NCI-H2107 treated with DMSO at 0.1 percent for 48 hours (cell line): ENCODE measurements at regions not wholly inside any gene's neighbourhood (a gene's known extent, or its start where the extent isn't known, plus 50 kb on each side); places are given as distances from the start of the nearest gene placed in this dataset.

Experiments
- DNase-seq: peaks from one replicate; lab custom pipeline; 2025; ENCODE audit not compliant: unreplicated experiment; lab: John Stamatoyannopoulos, UW

DNA sequence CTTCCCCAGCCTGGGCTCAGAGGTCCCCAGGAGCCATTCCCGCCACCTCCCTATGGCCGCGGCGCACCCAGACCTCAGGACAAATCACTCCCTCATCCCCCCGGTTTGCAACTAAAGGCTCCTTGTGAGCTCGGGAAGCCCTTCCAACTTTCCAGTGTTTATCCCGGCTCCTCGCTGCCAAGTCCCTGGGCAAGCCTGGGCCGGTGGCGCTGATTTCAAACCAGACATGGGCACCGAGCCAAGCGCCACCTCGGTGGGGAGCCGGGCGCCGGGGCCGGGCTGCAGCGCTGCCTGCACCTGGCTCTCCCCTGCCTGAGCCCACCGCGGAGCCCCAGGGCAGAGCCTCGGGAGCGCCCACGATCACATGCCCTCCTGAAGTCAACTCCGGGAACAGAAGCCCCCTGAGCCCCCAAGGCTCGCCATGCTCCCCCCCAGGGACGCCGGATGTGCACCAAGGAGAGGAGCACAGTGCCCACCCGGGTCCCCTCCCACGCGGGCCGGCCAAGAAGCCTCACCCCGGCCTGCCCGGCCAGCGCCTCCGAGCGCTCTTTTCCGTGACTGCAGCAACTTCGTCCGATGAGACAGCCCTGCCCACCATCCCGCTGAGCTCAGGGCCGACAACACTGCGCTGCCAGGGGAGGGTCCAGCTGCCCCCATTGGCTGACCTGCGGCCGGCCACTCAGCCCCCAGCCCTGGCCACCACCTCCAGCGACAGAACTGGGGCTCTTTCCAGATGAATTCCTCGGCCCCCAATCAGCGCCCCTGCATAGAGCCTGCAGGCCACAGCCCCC, 50.0 kb downstream of the NCOR2 start:
- peak; percentile 69 for DNase-seq

DNA sequence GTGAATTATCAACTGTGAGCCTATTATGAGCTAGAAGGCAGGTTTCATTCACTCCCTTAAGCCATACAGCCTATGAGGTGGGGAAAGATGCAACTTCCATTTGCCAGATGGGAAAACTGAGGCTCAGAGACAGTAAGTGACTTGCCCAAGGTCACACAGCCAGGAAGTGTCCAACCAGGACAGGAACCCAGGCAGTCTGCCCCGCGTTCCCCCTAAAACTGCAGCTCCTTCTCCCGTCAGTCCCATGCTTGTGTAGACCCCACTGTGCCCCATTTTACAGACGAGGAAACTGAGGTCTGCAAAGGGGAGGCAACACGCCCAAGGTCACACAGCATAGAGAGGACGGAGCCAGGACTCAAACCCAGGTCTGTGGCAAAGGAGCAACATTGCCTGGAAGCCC, 50.6 kb downstream of the NCOR2 start:
- DNase-seq: no peak

DNA sequence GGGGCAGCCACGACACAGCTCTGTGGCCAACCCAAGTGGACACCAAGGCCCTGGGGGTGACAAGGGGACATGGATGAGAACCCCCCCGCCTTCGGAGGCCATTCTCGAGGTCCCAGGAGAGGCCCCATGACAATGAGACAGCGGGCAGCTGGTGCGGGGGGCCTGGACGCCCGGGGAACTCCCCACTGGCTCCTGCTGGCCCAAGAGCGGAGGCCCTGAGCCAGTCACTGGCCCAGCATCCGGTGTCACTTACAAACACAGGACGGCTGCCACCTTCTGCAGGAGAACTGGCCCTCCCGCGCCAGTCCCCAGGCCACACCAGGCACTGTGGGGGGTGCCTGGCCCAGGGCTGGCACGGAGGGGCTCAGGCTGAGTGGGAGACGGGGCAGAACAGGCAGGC, 51.4 kb downstream of the NCOR2 start:
- no peak for DNase-seq

- no peak for DNase-seq
Observed at GRCh38 chr12:124514996-124515932, 52.1 kb downstream of the NCOR2 start.

GRCh38 chr12:124514145-124514995, 53.0 kb downstream of the NCOR2 start:
- no peak for DNase-seq

DNA sequence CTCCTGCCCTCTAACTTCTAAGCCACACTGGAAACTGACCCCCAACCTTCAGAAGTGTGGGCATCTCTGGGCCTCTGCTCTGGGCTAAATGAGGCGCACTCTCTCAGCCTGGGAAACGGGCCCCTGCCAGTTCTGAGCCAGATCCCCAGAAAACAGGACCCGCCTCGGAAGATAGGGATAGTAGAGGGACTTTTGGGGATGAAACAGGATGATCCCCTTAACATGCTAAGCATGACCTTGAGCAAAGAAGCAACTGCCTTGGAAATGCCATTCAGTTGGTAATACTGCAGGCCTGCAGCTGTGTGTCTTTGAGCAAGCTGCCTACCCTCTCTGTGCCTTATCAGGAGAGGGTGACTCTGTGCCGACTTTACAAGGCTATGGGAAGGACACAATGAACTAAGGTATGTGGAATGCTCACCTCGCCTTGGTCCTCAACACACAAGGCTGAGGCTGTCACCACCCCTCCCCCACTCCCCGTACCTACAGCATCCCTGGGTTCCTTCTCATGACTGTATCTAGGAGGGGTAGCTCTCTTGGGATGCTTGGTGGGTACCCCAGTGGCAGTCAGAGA, 54.0 kb downstream of the NCOR2 start:
- no peak for DNase-seq

DNA sequence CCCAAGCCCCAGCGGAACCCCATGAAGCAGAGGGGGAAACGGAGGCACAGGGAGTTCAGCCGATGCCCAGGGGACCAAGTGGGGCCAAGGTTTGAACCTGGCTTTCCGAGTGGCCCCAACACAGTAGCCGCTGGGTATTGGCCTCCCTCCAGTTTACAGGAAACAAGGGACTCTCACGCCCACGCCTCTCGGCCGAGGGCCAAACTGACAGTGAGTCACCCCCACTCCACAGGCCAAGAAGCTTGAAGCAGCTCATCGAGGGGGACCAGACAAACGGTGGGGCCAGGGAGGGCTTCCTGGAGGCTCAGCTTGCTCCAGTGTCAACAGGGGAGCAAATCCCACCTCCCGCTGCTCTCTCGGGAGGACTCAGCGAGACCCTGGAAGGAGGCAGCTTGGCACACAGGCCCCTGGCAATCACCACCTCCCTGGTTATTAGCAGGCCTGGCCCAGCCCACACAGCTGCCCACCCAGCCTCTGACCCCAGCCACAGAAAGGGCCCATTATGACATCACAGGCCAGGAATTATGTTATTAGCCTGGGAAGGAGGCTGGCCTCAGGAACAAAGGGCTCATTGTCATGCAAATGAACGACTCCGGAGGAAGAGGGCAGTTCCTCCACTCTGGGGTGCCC, 54.6 kb downstream of the NCOR2 start:
- DNase-seq: no peak

GRCh38 chr12:124511259-124511985, 56.0 kb downstream of the NCOR2 start:
- no peak for DNase-seq

DNA sequence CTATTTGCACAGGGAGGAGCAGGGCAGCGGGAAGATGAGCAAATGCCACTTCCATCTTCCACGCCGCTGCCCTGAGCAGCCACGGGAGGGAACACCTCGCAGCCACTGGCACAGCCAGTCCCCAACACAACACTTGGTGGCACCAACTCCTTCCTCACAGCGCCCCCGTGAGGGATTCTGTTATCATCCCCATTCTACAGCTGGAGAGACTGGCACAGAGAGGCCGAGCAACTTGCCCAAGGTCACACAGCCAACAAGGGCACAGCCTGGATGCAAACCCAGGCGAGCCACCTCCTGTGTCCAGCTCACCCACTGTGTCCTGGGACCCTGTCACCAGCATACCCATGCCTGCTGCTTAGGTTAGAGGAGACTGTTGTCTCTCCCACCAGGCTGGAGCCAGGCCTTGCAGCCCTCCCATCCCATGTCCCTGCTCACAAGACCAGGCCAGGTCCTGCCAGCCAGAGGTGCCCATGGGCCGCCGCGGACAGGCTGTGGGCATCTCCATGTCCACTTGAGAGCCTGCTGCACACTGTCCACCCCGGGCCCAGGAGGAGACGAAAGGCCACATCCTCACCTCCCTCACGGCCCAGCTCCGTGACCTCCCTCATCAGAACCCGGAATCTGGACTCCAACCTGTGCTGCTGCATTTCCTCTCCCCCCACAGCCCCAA, 57.0 kb downstream of the NCOR2 start:
- DNase-seq: no peak

DNA sequence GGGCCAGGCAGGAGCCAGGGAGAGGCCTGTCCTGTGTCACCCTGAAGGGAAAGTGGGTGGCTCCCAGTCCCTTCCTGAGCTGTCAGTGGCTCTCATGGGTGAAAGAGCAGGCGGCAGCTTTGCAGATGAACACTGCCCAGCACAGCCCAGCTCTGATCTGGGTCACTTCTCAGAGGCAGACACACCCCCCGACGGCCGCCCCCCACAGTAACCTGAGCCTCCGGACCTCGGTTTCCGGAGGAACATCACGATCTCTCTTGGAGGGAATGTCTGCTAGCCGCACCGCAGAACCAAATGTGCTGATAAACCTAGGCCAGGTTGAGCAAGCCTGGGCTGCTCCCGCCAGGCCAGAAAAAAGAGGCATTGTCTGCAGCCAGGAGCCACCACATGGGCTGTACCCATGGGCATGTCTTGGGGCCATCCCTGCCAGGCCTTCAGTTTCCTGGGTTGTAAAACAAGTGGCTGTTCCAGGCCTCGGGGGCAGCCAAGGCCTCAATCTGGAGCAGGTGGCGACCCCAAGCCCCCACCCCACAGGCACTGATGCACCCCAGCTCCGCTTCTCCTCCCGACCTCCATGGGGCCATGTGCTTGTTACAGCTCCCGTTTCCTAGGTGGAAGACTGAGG, 57.6 kb downstream of the NCOR2 start:
- no peak for DNase-seq

- no peak for DNase-seq
Observed at GRCh38 chr12:124509300-124509675, 58.1 kb downstream of the NCOR2 start.

DNA sequence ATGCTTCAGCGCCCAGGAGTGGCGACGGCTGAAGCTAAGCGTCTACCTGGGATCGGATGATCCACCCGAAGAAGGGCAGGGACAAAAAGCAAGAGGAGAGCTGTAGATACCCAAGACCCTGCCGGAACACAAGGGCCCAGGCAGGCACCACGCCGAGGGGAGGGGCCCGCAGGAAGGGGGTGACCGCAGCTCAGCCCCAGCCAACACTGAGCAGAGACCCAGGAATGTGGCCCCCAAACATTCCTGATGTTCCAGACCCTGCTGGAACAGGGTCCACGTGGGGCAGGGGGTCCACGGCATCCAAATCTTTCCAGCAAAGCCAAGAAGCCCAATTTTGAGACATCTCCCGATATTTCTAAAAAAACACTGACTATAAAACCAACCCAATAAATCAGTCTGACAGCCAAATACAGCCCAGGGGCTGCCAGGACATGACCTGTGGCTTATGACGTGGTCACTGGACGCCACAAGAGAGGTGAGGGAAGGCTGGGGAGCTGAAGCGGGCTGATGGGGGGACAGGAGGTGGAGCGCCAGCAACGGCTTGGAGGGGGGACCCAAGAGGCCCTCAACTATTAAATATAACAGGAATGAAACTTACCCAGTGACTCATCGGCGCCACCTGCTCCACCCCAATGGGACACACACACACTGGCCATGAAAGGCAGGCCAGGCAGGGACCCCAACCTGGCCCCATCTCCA, 58.9 kb downstream of the NCOR2 start:
- no peak for DNase-seq

DNA sequence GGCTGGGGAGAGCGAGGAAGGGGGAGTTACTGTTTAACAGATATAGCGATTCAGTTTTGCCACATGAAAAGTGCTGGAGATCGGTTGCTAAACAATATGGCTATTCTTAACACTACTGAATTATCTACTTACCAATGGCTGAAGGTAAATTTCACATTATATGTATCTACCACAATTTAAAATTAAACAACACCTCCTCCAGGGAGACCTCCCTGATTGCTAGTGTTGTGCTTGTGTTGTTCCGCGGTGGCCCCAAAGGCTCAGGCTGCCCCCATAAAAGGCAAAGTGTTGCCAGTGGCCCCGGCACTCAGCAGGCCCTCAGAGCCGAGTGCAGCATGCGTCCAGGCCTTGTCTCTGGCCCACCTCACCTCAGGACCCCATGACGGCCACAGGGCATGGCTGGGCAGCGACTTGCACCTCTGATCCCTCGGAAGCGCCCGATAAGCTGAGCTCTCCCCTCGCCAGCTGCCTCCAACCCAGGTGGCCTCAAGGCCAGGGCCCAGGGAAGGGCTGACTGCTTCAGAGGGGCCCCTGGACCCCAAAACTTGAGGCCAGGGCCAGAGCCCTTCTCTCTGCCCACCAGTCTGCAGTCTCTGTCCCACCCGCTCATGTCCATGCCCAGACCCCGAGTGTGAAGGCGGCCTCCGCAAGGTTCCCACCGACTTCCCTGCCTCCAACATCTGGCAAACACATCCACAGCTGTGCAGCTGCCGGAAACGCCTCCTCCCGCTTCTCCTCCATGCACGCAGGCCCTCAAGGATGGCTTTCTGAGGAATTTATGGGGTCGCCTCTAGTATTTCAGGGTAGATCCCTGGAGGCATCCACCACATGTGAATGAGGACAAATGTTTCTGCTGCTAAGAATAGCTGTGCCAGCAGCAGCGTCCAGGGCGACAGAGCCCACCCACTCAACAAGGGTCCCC, 60.0 kb downstream of the NCOR2 start:
- DNase-seq: no peak

- DNase-seq: no peak
Observed at GRCh38 chr12:124506832-124507153, 60.6 kb downstream of the NCOR2 start.

- peak; percentile 79 for DNase-seq
Observed at GRCh38 chr12:124506145-124506831, 61.1 kb downstream of the NCOR2 start.

DNA sequence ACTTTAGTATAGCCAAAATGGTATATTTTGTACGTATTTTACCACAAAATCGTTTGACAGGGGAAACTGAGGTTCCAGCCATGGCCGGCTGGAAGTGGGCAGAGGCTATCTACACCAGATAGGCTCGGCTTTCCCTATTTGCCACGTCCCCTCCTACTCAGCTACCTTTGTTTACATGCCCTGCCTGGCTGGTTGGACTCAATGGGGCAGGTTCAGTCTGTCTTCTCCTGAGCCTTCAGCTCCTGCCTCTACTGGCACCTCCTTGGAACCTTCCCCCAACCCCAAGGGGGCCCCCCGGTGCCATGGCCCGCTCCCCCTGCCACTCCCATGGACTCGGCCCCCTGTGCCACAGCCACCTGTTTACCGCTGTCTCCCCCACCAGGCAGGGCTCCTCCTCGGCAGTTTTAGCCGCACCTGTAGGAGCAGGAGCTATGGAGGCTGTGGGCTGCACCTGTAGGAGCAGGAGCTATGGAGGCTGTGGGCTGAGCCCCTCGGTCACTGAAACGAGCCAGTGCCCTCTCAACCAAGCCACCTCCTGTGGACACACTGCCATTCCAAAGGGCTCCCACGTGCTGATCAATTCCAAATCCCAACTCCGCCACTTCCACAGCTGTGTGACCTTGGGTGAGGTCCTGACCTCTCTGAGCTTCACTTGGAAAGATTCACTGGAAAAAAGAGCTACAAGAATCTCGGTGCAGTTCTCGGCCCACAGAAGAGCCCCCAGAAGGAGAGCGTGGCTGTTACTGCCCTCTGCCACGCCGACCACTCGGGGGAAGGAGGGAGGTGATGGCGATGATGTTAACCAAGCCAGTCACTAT, 62.2 kb downstream of the NCOR2 start:
- DNase-seq: no peak
